K562 (cell line): ENCODE measurements at regions not wholly inside any gene's neighbourhood (a gene's known extent, or its start where the extent isn't known, plus 50 kb on each side); places are given as distances from the start of the nearest gene placed in this dataset.
A peak's percentile ranks its signal among the peaks of the same experiment; 100 is the strongest.

Source experiments
- ARNT ChIP-seq, 2 experiments: fragments of 450-650 bp; IDR thresholded peaks; 2 replicates each; pipeline ENCODE4 v1.6.1; 2016; ENCODE audit warnings: mild to moderate bottlenecking in 1 of 2
- BACH1 ChIP-seq: fragments of 200-800 bp; sonication (Bioruptor generic); IDR thresholded peaks from 2 replicates; pipeline ENCODE4 v1.6.1; 2016; ENCODE audit warnings: missing genetic modification characterization, missing compliant biosample characterization
- BHLHE40 ChIP-seq: IDR thresholded peaks from 2 replicates; pipeline ENCODE4 v1.6.1; 2011; ENCODE audit warnings: low read length, improper control_type of control experiment
- CBFA2T2 ChIP-seq: fragments of 450-650 bp; conservative IDR thresholded peaks from 2 replicates; pipeline ENCODE4 v1.6.1; 2017; ENCODE audit warnings: mild to moderate bottlenecking
- CBFB ChIP-seq: sonication (generic); formaldehyde crosslinking; IDR thresholded peaks from 2 replicates; pipeline ENCODE4 v1.4.0; 2020; ENCODE audit warnings: mild to moderate bottlenecking, missing genetic modification reagents
- CBX3 ChIP-seq, 2 experiments: IDR thresholded peaks; 1 replicate in 1 of 2; 2 replicates in 1 of 2; pipeline ENCODE4 v1.6.1; 2012; ENCODE audit warnings: inconsistent platforms in 2 of 2, low read length in 2 of 2, borderline replicate concordance in 1 of 2, control low read depth in 1 of 2
- ERF ChIP-seq: fragments of 450-650 bp; formaldehyde crosslinking; IDR thresholded peaks from 2 replicates; pipeline ENCODE4 v1.4.0; 2020; ENCODE audit warnings: mild to moderate bottlenecking, mixed read lengths
- ETV1 ChIP-seq: fragments of 450-650 bp; conservative IDR thresholded peaks from 2 replicates; pipeline ENCODE4 v1.6.1; 2016; ENCODE audit warnings: missing genetic modification characterization, control low read depth, low read depth, missing compliant biosample characterization
- FOXA1 ChIP-seq: fragments of 450-650 bp; IDR thresholded peaks from 2 replicates; pipeline ENCODE4 v1.6.1; 2016; ENCODE audit warnings: mild to moderate bottlenecking, borderline replicate concordance
- GATAD2A ChIP-seq: fragments of 450-650 bp; IDR thresholded peaks from 2 replicates; pipeline ENCODE4 v1.6.1; 2017
- HDAC2 ChIP-seq: fragments of 450-650 bp; IDR thresholded peaks from 2 replicates; pipeline ENCODE4 v1.6.1; 2016; ENCODE audit warnings: mild to moderate bottlenecking
- HSF4 ChIP-seq: fragments of 250-450 bp; sonication (Bioruptor Pico); IDR thresholded peaks from 2 replicates; pipeline ENCODE4 v2.1.2; 2022; ENCODE audit warnings: mild to moderate bottlenecking, moderate library complexity, borderline replicate concordance
- MECOM ChIP-seq: fragments of 250-450 bp; sonication (Bioruptor Pico); IDR thresholded peaks from 2 replicates; pipeline ENCODE4 v1.8.0; 2022; ENCODE audit warnings: inconsistent platforms
- RB1 ChIP-seq: fragments of 450-650 bp; IDR thresholded peaks from 2 replicates; pipeline ENCODE4 v1.6.1; 2017; ENCODE audit warnings: low read depth, mild to moderate bottlenecking
- RBBP5 ChIP-seq: fragments of 200-600 bp; sonication (generic); IDR thresholded peaks from 2 replicates; pipeline ENCODE4 v1.6.1; 2012; ENCODE audit warnings: borderline replicate concordance, mild to moderate bottlenecking, low read length, control low read depth, inconsistent platforms; ENCODE audit not compliant: insufficient read depth, poor library complexity, severe bottlenecking
- RFX7 ChIP-seq: fragments of 250-450 bp; sonication (Bioruptor Pico); IDR thresholded peaks from 2 replicates; pipeline ENCODE4 v1.5.1; 2021; ENCODE audit warnings: mild to moderate bottlenecking
- SAP30 ChIP-seq: fragments of 200-600 bp; sonication (generic); IDR thresholded peaks from 2 replicates; pipeline ENCODE4 v1.6.1; 2012; ENCODE audit warnings: borderline replicate concordance, low read depth, mild to moderate bottlenecking, moderate library complexity, low read length, control low read depth, inconsistent platforms; ENCODE audit not compliant: insufficient read depth, poor library complexity, severe bottlenecking
- SIN3B ChIP-seq: fragments of 450-650 bp; IDR thresholded peaks from 2 replicates; pipeline ENCODE4 v1.6.1; 2017; ENCODE audit warnings: low read depth, mild to moderate bottlenecking, moderate library complexity
- SOX6 ChIP-seq: fragments of 450-650 bp; IDR thresholded peaks from 2 replicates; pipeline ENCODE4 v1.6.1; 2014; ENCODE audit warnings: mild to moderate bottlenecking
- SRF ChIP-seq, 2 experiments: fragments of 250-450, 450-650 bp in 1 of 2; sonication (Bioruptor Pico) in 1 of 2; sonication (generic) in 1 of 2; formaldehyde crosslinking; IDR thresholded peaks; 2 replicates each; pipeline versions ENCODE4 v1.5.0 to v1.5.1; 2020 to 2022; ENCODE audit warnings: mild to moderate bottlenecking in 1 of 2, missing genetic modification reagents in 1 of 2
- TEAD2 ChIP-seq: fragments of 450-650 bp; IDR thresholded peaks from 2 replicates; pipeline ENCODE4 v1.6.1; 2016; ENCODE audit warnings: missing genetic modification characterization, control low read depth, missing compliant biosample characterization
- ZFX ChIP-seq: sonication (generic); formaldehyde crosslinking; IDR thresholded peaks from 2 replicates; pipeline ENCODE4 v1.8.0; 2022; ENCODE audit warnings: mild to moderate bottlenecking, missing genetic modification reagents, moderate library complexity
- ZNF224 ChIP-seq: sonication (generic); formaldehyde crosslinking; IDR thresholded peaks from 2 replicates; pipeline ENCODE4 v1.8.0; 2022; ENCODE audit warnings: mild to moderate bottlenecking, missing genetic modification reagents
- ZNF277 ChIP-seq: fragments of 250-450 bp; sonication (Bioruptor Pico); IDR thresholded peaks from 2 replicates; pipeline ENCODE4 v1.8.0; 2022; ENCODE audit warnings: inconsistent platforms, mild to moderate bottlenecking, moderate library complexity, borderline replicate concordance
- ZNF785 ChIP-seq: fragments of 250-450 bp; sonication (Bioruptor Pico); IDR thresholded peaks from 2 replicates; pipeline ENCODE4 v1.4.0; 2020; ENCODE audit warnings: mild to moderate bottlenecking
- ZNF79 ChIP-seq: fragments of 250-450 bp; sonication (Bioruptor Pico); IDR thresholded peaks from 2 replicates; pipeline ENCODE4 v1.4.0; 2020; ENCODE audit warnings: low read depth, mild to moderate bottlenecking, moderate library complexity
- TF ChIP-seq, protein P1 (sequence below): fragments of 450-650 bp; IDR thresholded peaks from 2 replicates; pipeline ENCODE4 v1.6.1; 2018; ENCODE audit warnings: mild to moderate bottlenecking, low read depth; ENCODE audit not compliant: partially characterized antibody
- TF ChIP-seq, protein P2 (sequence below): fragments of 250-450 bp; sonication (Bioruptor Pico); IDR thresholded peaks from 2 replicates; pipeline ENCODE4 v1.5.1; 2021; ENCODE audit warnings: mild to moderate bottlenecking

DNA sequence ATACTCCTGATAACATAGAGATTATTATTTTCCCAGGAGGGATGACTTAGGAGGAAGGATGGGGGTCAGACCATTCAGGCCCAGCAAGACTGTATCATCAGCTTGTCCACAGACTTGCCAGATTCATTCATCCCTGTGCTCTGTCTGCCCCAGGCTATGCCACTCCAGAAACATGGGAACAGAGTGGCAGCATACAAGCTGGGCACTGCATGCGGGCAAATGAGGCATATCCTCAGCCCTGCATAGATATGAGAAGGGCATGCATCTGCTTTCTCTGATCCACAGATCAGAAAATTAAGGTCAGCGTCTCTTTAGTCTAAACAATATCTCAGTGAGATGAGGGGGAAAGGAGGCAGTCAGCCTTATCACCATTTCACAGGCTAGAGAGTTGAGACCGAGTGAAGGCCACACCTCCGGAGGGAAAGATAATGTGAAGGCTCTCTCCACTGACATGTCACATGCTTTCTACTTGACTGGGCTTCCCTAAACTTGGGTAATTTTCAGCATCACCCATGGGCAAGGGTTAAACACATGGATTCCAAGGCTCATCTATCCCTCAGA is 140.5 kb downstream of the TFAP2B start (continued):
- TF ChIP-seq ZNF277 (CRISPR knock-in tag) (no peak), RBBP5 (peak; percentile 84), SOX6 (peak; percentile 86), ZNF785 (CRISPR knock-in tag) (no peak), ARNT (IDR thresholded peaks at IDR 0.05) (peak in 1 of 2 experiments; percentile 83; a peak in 1 of 4 replicates), SRF (CRISPR knock-in tag; IDR thresholded peaks at IDR 0.05) (no peak), HDAC2 (peak; percentile 93), ETV1 (tag) (peak; percentile 69), FOXA1 (no peak), TEAD2 (no peak), SIN3B (no peak), BHLHE40 (peak; percentile 60), HSF4 (CRISPR knock-in tag) (no peak), MECOM (CRISPR knock-in tag) (no peak; the same call in 1 of the 2 replicates), ZNF224 (CRISPR knock-in tag) (no peak), CBX3 (IDR thresholded peaks at IDR 0.05; ENCODE audit: borderline replicate concordance in 1 of 2, low read length in 2 of 2) (peak in 1 of 2 experiments; percentile 91; a peak in 2 of 3 replicates), RB1 (no peak), ZNF79 (CRISPR knock-in tag) (no peak), BACH1 (tag) (no peak), ZFX (no peak), ERF (no peak), RFX7 (CRISPR knock-in tag) (no peak), CBFA2T2 (peak; percentile 91), CBFB (CRISPR knock-in tag) (no peak), SAP30 (no peak), GATAD2A (peak; percentile 81)
- TF ChIP-seq, protein P1, sequence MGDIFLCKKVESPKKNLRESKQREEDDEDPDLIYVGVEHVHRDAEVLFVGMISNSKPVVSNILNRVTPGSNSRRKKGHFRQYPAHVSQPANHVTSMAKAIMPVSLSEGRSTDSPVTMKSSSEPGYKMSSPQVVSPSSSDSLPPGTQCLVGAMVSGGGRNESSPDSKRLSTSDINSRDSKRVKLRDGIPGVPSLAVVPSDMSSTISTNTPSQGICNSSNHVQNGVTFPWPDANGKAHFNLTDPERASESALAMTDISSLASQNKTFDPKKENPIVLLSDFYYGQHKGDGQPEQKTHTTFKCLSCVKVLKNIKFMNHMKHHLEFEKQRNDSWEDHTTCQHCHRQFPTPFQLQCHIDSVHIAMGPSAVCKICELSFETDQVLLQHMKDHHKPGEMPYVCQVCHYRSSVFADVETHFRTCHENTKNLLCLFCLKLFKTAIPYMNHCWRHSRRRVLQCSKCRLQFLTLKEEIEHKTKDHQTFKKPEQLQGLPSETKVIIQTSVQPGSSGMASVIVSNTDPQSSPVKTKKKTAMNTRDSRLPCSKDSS: no peak
- TF ChIP-seq, protein P2, sequence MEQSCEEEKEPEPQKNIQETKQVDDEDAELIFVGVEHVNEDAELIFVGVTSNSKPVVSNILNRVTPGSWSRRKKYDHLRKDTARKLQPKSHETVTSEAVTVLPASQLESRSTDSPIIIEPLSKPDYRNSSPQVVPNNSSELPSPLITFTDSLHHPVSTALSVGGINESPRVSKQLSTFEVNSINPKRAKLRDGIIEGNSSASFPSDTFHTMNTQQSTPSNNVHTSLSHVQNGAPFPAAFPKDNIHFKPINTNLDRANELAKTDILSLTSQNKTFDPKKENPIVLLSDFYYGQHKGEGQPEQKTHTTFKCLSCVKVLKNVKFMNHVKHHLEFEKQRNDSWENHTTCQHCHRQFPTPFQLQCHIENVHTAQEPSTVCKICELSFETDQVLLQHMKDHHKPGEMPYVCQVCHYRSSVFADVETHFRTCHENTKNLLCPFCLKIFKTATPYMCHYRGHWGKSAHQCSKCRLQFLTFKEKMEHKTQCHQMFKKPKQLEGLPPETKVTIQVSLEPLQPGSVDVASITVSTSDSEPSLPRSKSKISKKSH (CRISPR knock-in tag): no peak
